HG03342 (cell line): ENCODE measurements at regions not wholly inside any gene's neighbourhood (a gene's known extent, or its start where the extent isn't known, plus 50 kb on each side); places are given as distances from the start of the nearest gene placed in this dataset.

Experiments
- ATAC-seq: cut with Tn5 transposase; IDR thresholded peaks from one replicate; pipeline ENCODE4 v1.9.1; 2021; ENCODE audit warnings: mild to moderate bottlenecking, moderate library complexity; ENCODE audit not compliant: unreplicated experiment

- no peak for ATAC-seq
These were observed 56.9 kb downstream of the SLITRK6 start for GRCh38 chr13:85742355-85742754.

- ATAC-seq = no peak
These were observed 58.2 kb downstream of the SLITRK6 start for GRCh38 chr13:85741017-85741416.

- ATAC-seq = no peak
These were observed 60.4 kb downstream of the SLITRK6 start for GRCh38 chr13:85738696-85739320.

- no peak for ATAC-seq
These were observed 61.3 kb downstream of the SLITRK6 start for GRCh38 chr13:85737952-85738351.

- ATAC-seq = no peak
These were observed 69.9 kb downstream of the SLITRK6 start for GRCh38 chr13:85729296-85729695.

GRCh38 chr13:85728811-85729210 lies 70.4 kb downstream of the SLITRK6 start:
- no peak for ATAC-seq

- ATAC-seq = no peak
These were observed 73.8 kb downstream of the SLITRK6 start for GRCh38 chr13:85725433-85725832.

- no peak for ATAC-seq
These were observed 74.4 kb downstream of the SLITRK6 start for GRCh38 chr13:85724546-85725432.

GRCh38 chr13:85719749-85720148 lies 79.5 kb downstream of the SLITRK6 start:
- ATAC-seq = no peak

GRCh38 chr13:85717921-85718320 lies 81.3 kb downstream of the SLITRK6 start:
- no peak for ATAC-seq

- no peak for ATAC-seq
These were observed 88.7 kb downstream of the SLITRK6 start for GRCh38 chr13:85710545-85710944.

- no peak for ATAC-seq
These were observed 89.5 kb downstream of the SLITRK6 start for GRCh38 chr13:85709721-85710120.

GRCh38 chr13:85709072-85709471 lies 90.1 kb downstream of the SLITRK6 start:
- no peak for ATAC-seq

GRCh38 chr13:85700906-85701305 lies 98.3 kb downstream of the SLITRK6 start:
- ATAC-seq = no peak

GRCh38 chr13:85698256-85698655 lies 101.0 kb downstream of the SLITRK6 start:
- ATAC-seq = no peak

GRCh38 chr13:85694992-85695391 lies 104.2 kb downstream of the SLITRK6 start:
- ATAC-seq = no peak

- ATAC-seq = no peak
These were observed 105.2 kb downstream of the SLITRK6 start for GRCh38 chr13:85693889-85694511.

- no peak for ATAC-seq
These were observed 108.9 kb downstream of the SLITRK6 start for GRCh38 chr13:85690368-85690767.

GRCh38 chr13:85685436-85685835 lies 113.8 kb downstream of the SLITRK6 start:
- no peak for ATAC-seq

- no peak for ATAC-seq
These were observed 123.9 kb downstream of the SLITRK6 start for GRCh38 chr13:85675151-85675907.

GRCh38 chr13:85671336-85671735 lies 127.9 kb downstream of the SLITRK6 start:
- no peak for ATAC-seq
